HepG2 (cell line): ENCODE measurements at regions not wholly inside any gene's neighbourhood (a gene's known extent, or its start where the extent isn't known, plus 50 kb on each side); places are given as distances from the start of the nearest gene placed in this dataset.

Source experiments
- ATAC-seq: fragments of 200-7000 bp; cut with Tn5 transposase; 3 replicates; pipeline ENCODE4 v1.9.1; 2020; ENCODE audit warnings: mild to moderate bottlenecking, moderate library complexity
- BruUV-seq: library from RNA; stranded (reverse); fragments of 400-500 nt; replicated peaks from 2 replicates; lab custom pipeline; 2021; lab: Mats Ljungman, UMichigan
- CTCF ChIA-PET: fragments of 300-600 bp; formaldehyde crosslinking; extraction: SDS; loops from one replicate; lab custom pipeline; 2021; ENCODE audit warnings: low total read pairs, inconsistent platforms, low intra/inter-chr PET ratio; lab: Yijun Ruan, JAX
- POLR2A ChIA-PET: fragments of 350-600 bp; sonication (Branson Sonifier 250); formaldehyde crosslinking; loops from one replicate; lab custom pipeline; 2020; ENCODE audit warnings: antibody characterized with exemption, inconsistent platforms; lab: Yijun Ruan, JAX
- DNase-seq: peaks from one replicate; pipeline ENCODE4 v3.0.0-alpha.2; 2015; ENCODE audit warnings: low spot score
- FAIRE-seq: peaks from 3 replicates; lab custom pipeline; 2011; peaks lifted over from hg19 to GRCh38; lab: Jason Lieb, UNC
- H2AFZ ChIP-seq: one replicate; pipeline ENCODE4 v1.6.1; 2011; ENCODE audit warnings: low read length, inconsistent platforms
- H3K27ac ChIP-seq: fragments of 300-600 bp; 3 replicates; pipeline ENCODE4 v1.8.0; 2011; ENCODE audit warnings: mixed run types, mild to moderate bottlenecking, mixed read lengths, low read length, inconsistent platforms; ENCODE audit not compliant: insufficient read depth; ENCODE audit errors: extremely low read length
- H3K27me3 ChIP-seq, 2 experiments: fragments of 200-600 bp in 1 of 2; 2 replicates in 1 of 2; 3 replicates in 1 of 2; pipeline versions ENCODE4 v1.6.0 to v1.8.0; 2011; ENCODE audit warnings: low read length in 2 of 2, mild to moderate bottlenecking in 2 of 2, moderate library complexity in 2 of 2, inconsistent platforms in 1 of 2; ENCODE audit not compliant: insufficient read depth in 2 of 2, control insufficient read depth in 1 of 2
- H3K36me3 ChIP-seq, 2 experiments: fragments of 200-600 bp in 1 of 2; replicated peaks in 1 of 2; 2 replicates in 1 of 2; 3 replicates in 1 of 2; pipeline versions ENCODE4 v1.5.1 to v1.8.0; 2011; ENCODE audit warnings: low read length in 2 of 2, inconsistent platforms in 1 of 2; ENCODE audit not compliant: insufficient read depth in 2 of 2, control insufficient read depth in 1 of 2
- H3K4me1 ChIP-seq: 2 replicates; pipeline ENCODE4 v1.5.1; 2012; ENCODE audit warnings: low read length, inconsistent platforms; ENCODE audit not compliant: insufficient read depth
- H3K4me2 ChIP-seq: 2 replicates; pipeline ENCODE4 v1.6.0; 2011; ENCODE audit warnings: low read depth, low read length, inconsistent platforms
- H3K4me3 ChIP-seq, 3 experiments: fragments of 200-600 bp in 1 of 3; sonication (generic), shearing (Covaris generic) in 1 of 3; replicated peaks in 1 of 3; 2 replicates each; pipeline ENCODE4 v1.5.1; 2011 to 2016; ENCODE audit warnings: low read length in 3 of 3, inconsistent platforms in 2 of 3, low read depth in 2 of 3, mild to moderate bottlenecking in 2 of 3, control low read depth in 1 of 3, mixed read lengths in 1 of 3; ENCODE audit not compliant: insufficient read depth in 1 of 3
- H3K79me2 ChIP-seq: one replicate; pipeline ENCODE4 v1.6.1; 2011; ENCODE audit warnings: low read length, inconsistent platforms; ENCODE audit not compliant: insufficient read depth
- H3K9ac ChIP-seq: 2 replicates; pipeline ENCODE4 v1.6.0; 2011; ENCODE audit warnings: mild to moderate bottlenecking, low read depth, low read length, inconsistent platforms; ENCODE audit not compliant: insufficient read depth
- H3K9me3 ChIP-seq: 2 replicates; pipeline ENCODE4 v1.5.1; 2012; ENCODE audit warnings: mild to moderate bottlenecking, low read length
- H4K20me1 ChIP-seq: 2 replicates; pipeline ENCODE4 v1.6.0; 2011; ENCODE audit warnings: inconsistent platforms, mild to moderate bottlenecking, low read length, moderate library complexity; ENCODE audit not compliant: insufficient read depth
- ATF1 ChIP-seq: IDR thresholded peaks from 2 replicates; pipeline ENCODE4 v1.6.1; 2016; ENCODE audit warnings: mild to moderate bottlenecking, control low read depth
- CBFB ChIP-seq: sonication (generic); formaldehyde crosslinking; IDR thresholded peaks from 2 replicates; pipeline ENCODE4 v1.4.0; 2020; ENCODE audit warnings: missing genetic modification reagents
- ERF ChIP-seq: IDR thresholded peaks from 2 replicates; pipeline ENCODE4 v1.6.1; 2018; ENCODE audit warnings: missing biosample characterization, missing genetic modification reagents
- HNRNPK ChIP-seq: fragments of 200-400 bp; formaldehyde crosslinking; IDR thresholded peaks from 2 replicates; pipeline ENCODE4 v1.6.1; 2018; ENCODE audit warnings: low read length, low read depth, moderate library complexity, mild to moderate bottlenecking; ENCODE audit not compliant: poor library complexity, severe bottlenecking
- JARID2 ChIP-seq: sonication (generic); formaldehyde crosslinking; IDR thresholded peaks from 2 replicates; pipeline ENCODE4 v1.8.1; 2023; ENCODE audit warnings: missing genetic modification reagents, inconsistent platforms; ENCODE audit not compliant: insufficient replicate concordance
- NCOA1 ChIP-seq: sonication (generic); formaldehyde crosslinking; IDR thresholded peaks from 2 replicates; pipeline ENCODE4 v1.9.0; 2021; ENCODE audit warnings: missing genetic modification reagents
- SOX13 ChIP-seq, 3 experiments: fragments of 450-650 bp in 1 of 3; sonication (generic) in 1 of 3; formaldehyde crosslinking in 1 of 3; IDR thresholded peaks in 2 of 3; conservative IDR thresholded peaks in 1 of 3; 2 replicates each; pipeline versions ENCODE4 v1.5.0 to v1.6.1; 2016 to 2020; ENCODE audit warnings: antibody characterized with exemption in 1 of 3, mild to moderate bottlenecking in 1 of 3, missing compliant biosample characterization in 1 of 3, missing genetic modification reagents in 1 of 3, moderate library complexity in 1 of 3
- ZKSCAN8 ChIP-seq: IDR thresholded peaks from 2 replicates; pipeline ENCODE4 v1.6.1; 2016; ENCODE audit warnings: borderline replicate concordance, missing genetic modification reagents, missing compliant biosample characterization
- ZMYM4 ChIP-seq: sonication (generic); formaldehyde crosslinking; IDR thresholded peaks from 2 replicates; pipeline ENCODE4 v1.8.1; 2023; ENCODE audit warnings: mild to moderate bottlenecking, missing genetic modification reagents
- ZNF235 ChIP-seq: sonication (generic); formaldehyde crosslinking; IDR thresholded peaks from 2 replicates; pipeline ENCODE4 v1.8.1; 2023; ENCODE audit warnings: mild to moderate bottlenecking, missing genetic modification reagents, borderline replicate concordance
- ZNF792 ChIP-seq: IDR thresholded peaks from 2 replicates; pipeline ENCODE4 v1.6.1; 2016
- WGBS: methylation state at CpG from one replicate; pipeline ENCODE4 v1.1.6; 2017; ENCODE audit warnings: low lambda C conversion rate; 5-methylcytosine and 5-hydroxymethylcytosine counted together
- in situ Hi-C: cut with HindIII; loops from 2 replicates; pipeline ENCODE4 v1.10.0; 2017; ENCODE audit warnings: low pct_unique_long_range_greater_than_20kb; ENCODE audit not compliant: extremely low pct_ligation_motif_present
- intact Hi-C: fragments of 100-400 bp; cut with micrococcal nuclease; formaldehyde crosslinking; loops from one replicate; pipeline ENCODE4 v1.10.0; 2022; ENCODE audit not compliant: unreplicated experiment
- TF ChIP-seq, protein P1 (sequence below): sonication (generic); formaldehyde crosslinking; IDR thresholded peaks from 2 replicates; pipeline ENCODE4 v1.4.0; 2020; ENCODE audit warnings: mild to moderate bottlenecking, missing genetic modification reagents
- TF ChIP-seq, protein P2 (sequence below): IDR thresholded peaks from 2 replicates; pipeline ENCODE4 v1.6.1; 2012; ENCODE audit warnings: low read depth, low read length, improper control_type of control experiment
- TF ChIP-seq, protein P3 (sequence below): sonication (generic); formaldehyde crosslinking; IDR thresholded peaks from 2 replicates; pipeline ENCODE4 v1.4.0; 2020; ENCODE audit warnings: missing genetic modification reagents, borderline replicate concordance

DNA sequence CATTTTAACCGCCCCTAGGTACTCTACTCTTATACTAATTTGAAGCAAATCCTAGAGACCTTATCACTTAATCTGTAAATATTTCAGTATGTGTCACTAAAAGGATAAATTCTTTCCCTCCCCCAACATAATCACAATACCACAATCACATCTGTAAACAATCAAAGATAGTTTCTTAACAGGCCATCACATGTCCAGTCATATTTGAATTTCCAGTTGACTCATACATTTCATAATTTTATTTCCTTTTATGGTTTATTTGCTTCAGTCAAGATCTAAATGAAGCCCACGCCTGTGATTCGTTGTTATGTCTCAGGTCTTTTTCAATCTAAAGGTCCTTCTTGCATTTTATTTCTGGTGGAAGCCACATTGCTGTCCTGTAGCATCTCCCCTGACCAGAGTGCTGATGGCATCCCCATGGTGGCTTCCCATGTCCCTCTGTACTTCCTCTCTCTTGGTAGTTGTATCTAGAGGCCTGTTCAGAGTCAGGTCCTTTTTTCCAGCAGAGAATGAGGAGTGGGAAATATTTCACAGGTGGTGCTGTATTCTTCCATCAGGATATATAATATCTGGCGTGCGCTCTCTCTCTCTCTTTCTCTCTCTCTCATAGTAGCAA, 128.6 kb upstream of the SLC22A23 start:
- in situ Hi-C loops = no loop called here
- Histone ChIP-seq H3K27me3 (peaks cover 0 to 9% of the 10 kb centered on the region in 2 experiments; a peak in 2 of 5 replicates), H3K4me2 (no peak overlapping the region), H3K4me3 (no peak overlapping the region), H3K27ac (no peak overlapping the region), H4K20me1 (no peaks in the 10 kb centered on the region), H3K9ac (no peak overlapping the region), H3K4me1 (no peaks in the 10 kb centered on the region), H2AFZ (no peak overlapping the region), H3K36me3 (no peaks in the 10 kb centered on the region), H3K9me3 (no peaks in the 10 kb centered on the region), H3K79me2 (no peaks in the 10 kb centered on the region)
- no peak for TF ChIP-seq ZNF235 (CRISPR knock-in tag)
- TF ChIP-seq NCOA1 = no peak
- TF ChIP-seq, protein P1, sequence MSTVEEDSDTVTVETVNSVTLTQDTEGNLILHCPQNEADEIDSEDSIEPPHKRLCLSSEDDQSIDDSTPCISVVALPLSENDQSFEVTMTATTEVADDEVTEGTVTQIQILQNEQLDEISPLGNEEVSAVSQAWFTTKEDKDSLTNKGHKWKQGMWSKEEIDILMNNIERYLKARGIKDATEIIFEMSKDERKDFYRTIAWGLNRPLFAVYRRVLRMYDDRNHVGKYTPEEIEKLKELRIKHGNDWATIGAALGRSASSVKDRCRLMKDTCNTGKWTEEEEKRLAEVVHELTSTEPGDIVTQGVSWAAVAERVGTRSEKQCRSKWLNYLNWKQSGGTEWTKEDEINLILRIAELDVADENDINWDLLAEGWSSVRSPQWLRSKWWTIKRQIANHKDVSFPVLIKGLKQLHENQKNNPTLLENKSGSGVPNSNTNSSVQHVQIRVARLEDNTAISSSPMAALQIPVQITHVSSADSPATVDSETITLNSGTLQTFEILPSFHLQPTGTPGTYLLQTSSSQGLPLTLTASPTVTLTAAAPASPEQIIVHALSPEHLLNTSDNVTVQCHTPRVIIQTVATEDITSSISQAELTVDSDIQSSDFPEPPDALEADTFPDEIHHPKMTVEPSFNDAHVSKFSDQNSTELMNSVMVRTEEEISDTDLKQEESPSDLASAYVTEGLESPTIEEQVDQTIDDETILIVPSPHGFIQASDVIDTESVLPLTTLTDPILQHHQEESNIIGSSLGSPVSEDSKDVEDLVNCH (CRISPR knock-in tag) = no peak
- no peak for TF ChIP-seq SOX13 (IDR thresholded peaks at IDR 0.05)
- no peak for TF ChIP-seq SOX13 (CRISPR knock-in tag; conservative IDR thresholded peaks at IDR 0.05 in 1 of 2, IDR thresholded peaks at IDR 0.05 in 1 of 2)
- TF ChIP-seq CBFB (CRISPR knock-in tag) = no peak
- no peak for TF ChIP-seq ZNF792
- TF ChIP-seq, protein P2, sequence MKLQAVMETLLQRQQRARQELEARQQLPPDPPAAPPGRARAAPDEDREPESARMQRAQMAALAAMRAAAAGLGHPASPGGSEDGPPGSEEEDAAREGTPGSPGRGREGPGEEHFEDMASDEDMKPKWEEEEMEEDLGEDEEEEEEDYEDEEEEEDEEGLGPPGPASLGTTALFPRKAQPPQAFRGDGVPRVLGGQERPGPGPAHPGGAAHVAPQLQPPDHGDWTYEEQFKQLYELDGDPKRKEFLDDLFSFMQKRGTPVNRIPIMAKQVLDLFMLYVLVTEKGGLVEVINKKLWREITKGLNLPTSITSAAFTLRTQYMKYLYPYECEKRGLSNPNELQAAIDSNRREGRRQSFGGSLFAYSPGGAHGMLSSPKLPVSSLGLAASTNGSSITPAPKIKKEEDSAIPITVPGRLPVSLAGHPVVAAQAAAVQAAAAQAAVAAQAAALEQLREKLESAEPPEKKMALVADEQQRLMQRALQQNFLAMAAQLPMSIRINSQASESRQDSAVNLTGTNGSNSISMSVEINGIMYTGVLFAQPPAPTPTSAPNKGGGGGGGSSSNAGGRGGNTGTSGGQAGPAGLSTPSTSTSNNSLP = no peak
- no peak for TF ChIP-seq ATF1 (CRISPR knock-in tag)
- no peak for TF ChIP-seq ERF (CRISPR knock-in tag)
- no peak for TF ChIP-seq HNRNPK
- TF ChIP-seq, protein P3, sequence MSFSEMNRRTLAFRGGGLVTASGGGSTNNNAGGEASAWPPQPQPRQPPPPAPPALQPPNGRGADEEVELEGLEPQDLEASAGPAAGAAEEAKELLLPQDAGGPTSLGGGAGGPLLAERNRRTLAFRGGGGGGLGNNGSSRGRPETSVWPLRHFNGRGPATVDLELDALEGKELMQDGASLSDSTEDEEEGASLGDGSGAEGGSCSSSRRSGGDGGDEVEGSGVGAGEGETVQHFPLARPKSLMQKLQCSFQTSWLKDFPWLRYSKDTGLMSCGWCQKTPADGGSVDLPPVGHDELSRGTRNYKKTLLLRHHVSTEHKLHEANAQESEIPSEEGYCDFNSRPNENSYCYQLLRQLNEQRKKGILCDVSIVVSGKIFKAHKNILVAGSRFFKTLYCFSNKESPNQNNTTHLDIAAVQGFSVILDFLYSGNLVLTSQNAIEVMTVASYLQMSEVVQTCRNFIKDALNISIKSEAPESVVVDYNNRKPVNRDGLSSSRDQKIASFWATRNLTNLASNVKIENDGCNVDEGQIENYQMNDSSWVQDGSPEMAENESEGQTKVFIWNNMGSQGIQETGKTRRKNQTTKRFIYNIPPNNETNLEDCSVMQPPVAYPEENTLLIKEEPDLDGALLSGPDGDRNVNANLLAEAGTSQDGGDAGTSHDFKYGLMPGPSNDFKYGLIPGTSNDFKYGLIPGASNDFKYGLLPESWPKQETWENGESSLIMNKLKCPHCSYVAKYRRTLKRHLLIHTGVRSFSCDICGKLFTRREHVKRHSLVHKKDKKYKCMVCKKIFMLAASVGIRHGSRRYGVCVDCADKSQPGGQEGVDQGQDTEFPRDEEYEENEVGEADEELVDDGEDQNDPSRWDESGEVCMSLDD (CRISPR knock-in tag) = no peak
- no peak for TF ChIP-seq ZKSCAN8 (CRISPR knock-in tag)
- TF ChIP-seq JARID2 (CRISPR knock-in tag) = no peak
- no peak for TF ChIP-seq ZMYM4 (CRISPR knock-in tag)
- BruUV-seq = no TSS peak
- 21% methylated on average over 5 of the region's 5 CpGs for WGBS
- ChIA-PET CTCF (no interaction called here), POLR2A (no interaction called here)
- intact Hi-C loops = no loop called here
- FAIRE-seq (no peak), DNase-seq (no peak), ATAC-seq (no peak)
